GM19025 (cell line): ENCODE measurements at regions not wholly inside any gene's neighbourhood (a gene's known extent, or its start where the extent isn't known, plus 50 kb on each side); places are given as distances from the start of the nearest gene placed in this dataset.
"Not testable (repeated sequence)": the region's sequence is repeated elsewhere in the genome, so short reads cannot be mapped to it uniquely, and the experiment has no call there.

ENCODE experiments used
- ATAC-seq: cut with Tn5 transposase; IDR thresholded peaks from one replicate; pipeline ENCODE4 v1.9.1; 2021; ENCODE audit warnings: mild to moderate bottlenecking, low read depth, moderate library complexity; ENCODE audit not compliant: unreplicated experiment

DNA sequence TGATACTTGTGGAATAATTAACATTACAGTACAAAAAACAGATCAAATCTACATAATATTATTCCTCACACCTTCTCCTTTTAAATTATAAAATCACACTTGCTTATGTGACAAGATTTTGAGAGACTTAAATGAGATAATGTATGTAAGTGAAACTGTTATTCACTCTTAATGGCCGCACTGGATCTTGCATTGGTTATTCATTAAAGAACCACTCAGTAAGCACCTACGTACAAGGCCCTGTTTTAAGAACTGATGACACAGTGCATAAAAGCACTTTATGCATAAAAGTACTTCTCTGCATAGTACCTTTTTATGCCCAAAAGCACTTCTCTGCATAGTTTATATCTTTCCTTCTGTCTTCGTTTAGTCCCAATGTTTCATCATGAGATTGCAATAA is 172.1 kb downstream of the GOLGA6L6 start:
- no peak for ATAC-seq

DNA sequence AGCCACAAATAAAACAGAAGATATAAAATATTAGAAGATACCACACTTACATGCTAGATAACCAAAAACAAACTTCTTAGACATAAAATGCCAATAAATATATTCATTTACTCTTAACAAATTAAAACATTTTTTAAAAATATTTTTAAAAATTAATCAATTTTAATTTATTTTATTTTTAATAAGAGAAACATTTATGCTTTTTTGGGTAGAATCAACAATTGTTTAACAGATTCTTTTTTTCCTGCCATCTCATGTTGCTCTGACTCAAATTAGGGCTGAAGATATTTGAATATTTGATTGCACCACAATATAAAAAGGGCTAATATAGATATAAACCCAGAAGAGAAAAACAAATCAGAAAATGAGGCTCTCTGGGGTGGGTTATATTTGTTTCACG is 172.6 kb downstream of the GOLGA6L6 start:
- no peak for ATAC-seq

DNA sequence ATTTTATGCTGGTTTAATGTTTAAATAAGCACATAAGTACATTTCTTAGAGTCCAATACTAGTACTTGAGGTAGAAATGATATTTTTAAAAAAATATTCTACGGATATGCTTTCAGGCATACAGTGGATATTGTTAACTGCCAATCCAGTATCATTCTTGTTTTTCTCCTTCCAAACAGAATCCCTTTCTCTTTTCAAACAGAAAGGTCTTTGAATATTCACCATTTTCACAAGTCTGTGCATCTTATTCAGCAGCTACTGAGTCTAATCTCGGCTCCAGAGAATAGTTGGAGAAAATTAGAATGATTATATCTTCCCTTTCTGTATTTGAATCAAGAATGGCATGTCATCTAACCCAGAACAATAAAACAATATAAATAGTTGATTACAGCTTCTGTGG is 174.5 kb downstream of the GOLGA6L6 start:
- no peak for ATAC-seq

DNA sequence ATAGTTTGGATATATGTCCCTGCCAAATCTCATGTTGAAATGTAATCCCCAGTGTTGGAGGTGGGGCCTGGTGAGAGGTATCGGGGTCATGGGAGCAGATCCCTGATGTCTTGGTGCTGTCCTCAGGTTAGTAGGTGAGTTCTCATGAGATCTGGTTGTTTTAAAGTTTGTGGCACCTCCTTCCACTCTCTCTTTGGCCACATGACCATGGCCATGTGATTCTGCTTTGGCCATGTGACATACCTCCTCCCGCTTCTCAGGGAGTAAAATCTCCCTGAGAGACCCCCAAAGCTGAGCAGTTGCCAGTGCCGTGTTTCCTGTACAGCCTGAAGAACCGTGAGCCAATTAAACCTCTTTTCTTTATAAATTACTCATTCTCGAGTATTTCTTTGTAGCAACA is 178.0 kb downstream of the GOLGA6L6 start:
- not testable (repeated sequence) for ATAC-seq

DNA sequence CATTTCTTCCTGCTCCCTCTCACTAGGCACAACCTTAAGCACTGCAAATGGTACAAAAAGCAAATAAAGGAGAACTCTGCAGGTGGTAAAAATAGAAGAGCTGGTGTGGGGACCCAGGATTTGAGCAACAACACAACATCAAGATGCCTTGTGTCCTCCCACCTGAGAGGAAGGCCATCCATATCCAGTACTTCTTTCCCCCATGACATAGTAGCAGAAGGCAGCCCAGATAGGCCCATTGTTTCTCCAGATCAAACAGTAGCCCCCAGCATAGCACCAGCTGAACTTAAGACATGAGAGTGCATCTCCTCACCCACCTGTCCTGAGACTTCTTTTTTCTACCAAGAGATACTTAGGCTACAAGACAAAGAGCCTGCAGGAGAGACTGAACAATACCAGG is 180.5 kb downstream of the GOLGA6L6 start:
- no peak for ATAC-seq

DNA sequence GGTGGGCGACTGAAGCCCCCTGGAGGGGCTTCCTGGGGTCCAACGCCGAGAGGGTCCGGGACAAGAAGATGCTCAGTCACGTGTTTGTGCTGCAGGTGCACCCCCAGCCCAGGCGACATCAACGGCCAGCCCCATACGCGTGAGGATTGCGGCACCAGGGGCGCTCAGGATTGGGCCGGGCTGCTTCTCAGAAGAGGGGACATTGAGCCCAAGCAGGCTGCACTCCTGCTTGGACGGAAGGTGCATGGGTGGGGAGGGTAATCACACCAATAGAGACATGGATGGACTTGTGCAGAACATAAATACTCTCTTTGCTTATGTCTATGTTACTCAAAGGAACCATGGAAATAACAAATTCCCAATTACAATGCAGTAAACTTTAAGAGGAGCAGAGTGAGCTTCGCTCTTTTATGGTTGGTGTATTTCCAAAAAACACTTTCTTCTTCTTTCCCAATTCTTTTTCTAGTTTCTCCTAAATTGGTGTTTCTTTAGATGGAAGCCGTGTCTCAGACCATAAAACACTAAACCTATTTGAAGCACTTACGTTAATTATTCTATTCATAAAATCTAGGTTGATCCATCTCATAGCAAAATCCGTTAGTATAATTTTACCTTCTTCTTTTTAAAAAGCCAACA is 182.7 kb downstream of the GOLGA6L6 start:
- no peak for ATAC-seq

DNA sequence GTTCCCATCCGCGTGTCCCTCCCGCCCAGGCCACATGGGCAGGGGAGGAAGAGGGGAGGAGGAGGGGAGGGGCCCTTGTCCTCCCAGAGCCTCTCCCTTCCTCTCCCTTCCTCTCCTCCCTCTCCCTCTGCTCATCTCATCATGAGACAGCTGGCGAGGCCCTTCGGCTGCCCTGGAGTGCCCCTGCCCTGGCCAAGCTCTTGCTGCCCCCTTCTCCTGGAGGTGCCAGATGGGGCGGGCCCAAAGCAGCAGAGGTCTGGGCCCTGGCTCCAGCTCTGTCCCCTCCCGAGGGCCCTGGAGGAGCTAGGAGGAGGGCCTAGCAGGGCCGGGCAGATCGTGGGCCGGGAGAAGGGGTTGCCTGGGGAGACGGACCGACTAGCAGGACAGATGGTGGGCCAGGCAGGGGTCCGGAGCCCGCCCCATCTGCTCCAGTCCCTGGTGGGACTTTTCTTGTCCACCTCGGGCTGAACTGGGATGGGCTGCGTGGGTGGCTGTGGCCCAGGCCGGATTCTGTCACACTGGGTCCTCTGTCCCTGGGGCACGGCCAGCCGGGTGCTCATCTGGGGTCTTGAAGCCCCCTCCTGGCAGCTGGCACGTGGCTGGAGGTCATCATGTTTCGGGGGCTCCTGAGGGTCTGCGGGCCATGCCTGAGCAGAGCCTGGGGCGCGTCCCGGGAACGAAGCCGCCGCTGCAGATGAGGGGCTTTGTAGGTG is 183.4 kb downstream of the GOLGA6L6 start:
- no peak for ATAC-seq

DNA sequence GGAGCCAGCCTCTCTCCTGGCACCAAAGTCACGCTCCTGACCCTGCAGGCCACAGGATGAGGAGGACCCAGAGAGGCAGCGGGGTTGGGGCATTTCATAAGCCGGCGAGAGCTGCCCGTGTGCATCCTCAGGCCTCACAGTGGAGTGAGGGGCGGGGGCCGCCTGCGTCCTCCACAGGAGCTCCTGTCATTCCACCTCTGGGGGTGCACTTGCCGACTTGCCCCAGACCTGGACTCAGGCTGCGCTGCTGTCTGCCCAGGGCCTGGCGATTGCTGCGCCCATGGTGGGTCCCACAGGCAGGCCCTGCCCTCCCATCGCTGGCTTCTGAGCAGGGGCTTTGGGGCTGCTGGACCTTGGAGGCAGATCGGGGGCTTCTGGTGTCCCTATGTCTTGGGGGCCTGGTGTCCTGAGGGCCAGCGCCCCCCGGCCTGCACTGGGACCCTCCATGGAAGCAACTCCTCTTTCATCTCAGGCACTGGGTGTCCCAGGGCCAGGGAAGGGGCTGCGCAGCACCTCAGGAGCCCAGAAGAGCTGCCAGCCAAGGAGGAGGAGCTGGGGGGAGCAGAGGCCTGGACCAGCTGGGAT is 184.0 kb downstream of the GOLGA6L6 start:
- ATAC-seq: no peak

DNA sequence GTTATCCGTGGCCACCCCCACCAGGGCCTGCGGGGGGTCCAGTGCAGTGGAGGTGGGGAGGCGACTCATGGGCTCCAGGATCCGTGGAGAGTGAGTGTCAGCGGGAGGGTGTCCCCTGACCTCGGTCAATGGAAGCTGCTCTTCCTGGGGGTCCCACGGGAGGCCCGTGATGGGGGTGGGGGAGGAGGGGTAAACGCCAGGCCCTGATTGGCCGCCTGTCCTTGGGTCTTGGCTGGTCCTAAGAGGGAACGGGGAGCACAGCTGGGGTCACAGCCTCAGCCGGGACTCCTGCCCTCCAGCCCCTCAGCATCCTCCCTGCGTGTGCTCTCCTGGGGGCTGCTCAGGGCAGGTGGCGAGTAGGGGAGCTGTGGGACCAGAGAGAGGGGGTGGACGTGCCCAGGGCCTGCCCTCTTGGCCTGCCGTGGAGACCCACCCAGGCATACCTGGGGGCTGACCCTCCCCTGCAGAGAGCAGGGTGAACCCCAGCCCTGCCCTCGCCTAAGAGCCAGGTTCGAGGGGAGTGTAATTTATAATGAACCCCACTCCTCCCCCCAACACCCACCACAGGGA is 184.6 kb downstream of the GOLGA6L6 start:
- ATAC-seq: no peak

DNA sequence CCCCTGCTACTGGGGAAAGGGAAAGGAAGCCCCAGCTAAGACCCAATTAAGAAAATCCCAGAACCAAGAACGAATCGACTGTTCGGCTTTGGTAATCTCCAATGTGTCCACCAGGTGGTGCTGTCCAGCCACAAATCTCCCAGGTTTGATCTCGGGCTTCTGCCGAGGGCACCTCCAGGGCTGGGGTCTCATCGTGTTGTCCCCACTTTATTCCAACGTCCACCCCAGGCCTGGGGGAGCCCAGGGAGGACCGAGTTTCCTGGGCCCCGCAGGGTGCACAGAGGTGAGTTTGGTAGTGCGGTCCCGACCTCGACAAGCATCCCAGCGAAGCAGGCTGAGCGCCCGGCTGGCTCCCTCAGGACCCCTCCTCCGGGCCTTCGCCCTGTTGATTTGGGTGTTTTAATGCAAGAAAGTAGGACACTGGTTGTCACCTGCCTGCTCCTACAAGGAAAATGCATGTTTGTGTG is 185.1 kb downstream of the GOLGA6L6 start:
- peak; percentile 50 for ATAC-seq

DNA sequence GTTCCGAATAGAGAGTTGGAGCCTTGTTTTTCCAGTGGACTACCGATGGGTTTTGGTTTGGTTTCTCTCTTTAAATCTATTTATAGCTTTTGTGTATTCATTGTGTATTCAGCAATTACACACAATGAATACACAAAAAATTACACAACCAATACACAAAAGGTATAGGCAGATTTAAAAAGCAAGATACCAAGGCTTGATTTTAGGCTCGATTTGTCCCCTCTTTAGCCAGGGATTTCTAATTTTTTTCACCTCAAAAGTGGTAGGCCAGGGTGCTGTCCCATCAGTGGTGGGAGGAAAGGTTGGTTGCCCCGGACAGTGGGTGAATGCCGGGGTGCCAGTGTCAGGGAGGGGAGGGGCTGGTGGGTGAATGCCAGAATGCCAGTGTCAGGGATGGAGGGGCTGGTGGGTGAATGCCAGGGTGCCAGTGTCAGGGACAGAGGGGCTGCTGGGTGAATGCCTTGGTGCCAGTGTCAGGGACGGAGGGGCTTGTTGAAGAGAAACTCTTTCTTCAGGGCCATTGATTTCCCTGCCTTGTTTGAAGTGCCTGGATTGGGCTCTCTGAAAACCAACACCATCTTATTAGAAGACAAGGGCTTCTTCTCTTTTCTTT is 186.2 kb downstream of the GOLGA6L6 start:
- ATAC-seq: no peak

DNA sequence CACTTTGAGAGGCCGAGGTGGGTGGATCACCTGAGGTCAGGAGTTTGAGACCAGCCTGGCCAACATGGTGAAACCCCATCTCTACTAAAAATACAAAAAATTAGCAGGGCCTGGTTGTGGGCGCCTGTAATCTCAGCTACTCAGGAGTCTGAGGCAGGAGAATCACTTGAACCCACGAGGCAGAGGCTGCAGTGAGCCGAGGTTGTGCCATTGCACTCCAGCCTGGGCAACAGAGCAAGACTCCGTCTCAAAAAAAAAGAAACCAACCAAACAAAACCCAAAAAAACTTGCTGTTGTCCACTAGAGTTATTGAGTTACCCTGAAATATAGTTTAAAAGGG is 186.7 kb downstream of the GOLGA6L6 start:
- ATAC-seq: not testable (repeated sequence)

DNA sequence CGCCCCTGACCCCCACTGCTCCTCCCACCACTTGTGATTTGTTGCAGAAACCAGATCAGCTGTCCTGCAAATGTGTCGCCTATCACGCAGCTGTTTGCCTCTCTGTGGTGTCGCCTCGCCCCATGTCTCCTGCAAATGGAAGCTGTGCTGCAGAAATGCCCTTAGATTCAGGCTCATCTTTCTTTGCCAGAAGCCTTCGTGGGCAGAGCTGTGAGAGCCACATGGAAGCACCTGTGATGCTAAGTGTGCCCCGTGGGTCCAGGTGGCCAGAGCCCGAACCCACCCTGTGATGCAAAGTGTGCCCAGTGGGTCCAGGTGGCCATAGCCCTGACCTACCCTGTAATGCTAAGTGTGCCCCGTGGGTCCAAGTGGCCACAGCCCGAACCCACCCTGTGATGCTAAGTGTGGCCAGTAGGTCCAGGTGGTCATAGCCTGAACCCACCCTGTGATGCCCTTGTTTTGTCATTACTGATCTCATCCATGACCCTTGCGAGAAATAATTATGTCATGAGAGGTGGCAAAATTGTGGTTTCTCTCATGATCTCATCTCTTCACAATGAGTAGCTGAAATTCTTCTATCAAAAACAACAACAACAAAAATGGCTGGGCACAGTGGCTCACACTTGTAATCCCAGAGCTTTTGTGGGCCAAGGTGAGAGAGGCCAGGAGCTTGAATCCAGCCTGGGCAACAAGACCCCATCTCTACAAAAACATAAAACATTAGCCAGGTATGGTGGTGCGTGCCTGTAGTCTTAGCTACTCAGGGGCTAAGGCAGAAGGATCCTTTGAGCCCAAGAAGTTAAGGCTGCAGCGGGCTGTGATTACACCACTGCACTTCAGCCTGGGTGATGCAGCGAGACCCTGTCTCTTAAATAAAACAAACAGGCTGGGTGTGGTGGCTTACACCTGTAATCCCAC is 187.4 kb downstream of the GOLGA6L6 start:
- ATAC-seq: no peak

DNA sequence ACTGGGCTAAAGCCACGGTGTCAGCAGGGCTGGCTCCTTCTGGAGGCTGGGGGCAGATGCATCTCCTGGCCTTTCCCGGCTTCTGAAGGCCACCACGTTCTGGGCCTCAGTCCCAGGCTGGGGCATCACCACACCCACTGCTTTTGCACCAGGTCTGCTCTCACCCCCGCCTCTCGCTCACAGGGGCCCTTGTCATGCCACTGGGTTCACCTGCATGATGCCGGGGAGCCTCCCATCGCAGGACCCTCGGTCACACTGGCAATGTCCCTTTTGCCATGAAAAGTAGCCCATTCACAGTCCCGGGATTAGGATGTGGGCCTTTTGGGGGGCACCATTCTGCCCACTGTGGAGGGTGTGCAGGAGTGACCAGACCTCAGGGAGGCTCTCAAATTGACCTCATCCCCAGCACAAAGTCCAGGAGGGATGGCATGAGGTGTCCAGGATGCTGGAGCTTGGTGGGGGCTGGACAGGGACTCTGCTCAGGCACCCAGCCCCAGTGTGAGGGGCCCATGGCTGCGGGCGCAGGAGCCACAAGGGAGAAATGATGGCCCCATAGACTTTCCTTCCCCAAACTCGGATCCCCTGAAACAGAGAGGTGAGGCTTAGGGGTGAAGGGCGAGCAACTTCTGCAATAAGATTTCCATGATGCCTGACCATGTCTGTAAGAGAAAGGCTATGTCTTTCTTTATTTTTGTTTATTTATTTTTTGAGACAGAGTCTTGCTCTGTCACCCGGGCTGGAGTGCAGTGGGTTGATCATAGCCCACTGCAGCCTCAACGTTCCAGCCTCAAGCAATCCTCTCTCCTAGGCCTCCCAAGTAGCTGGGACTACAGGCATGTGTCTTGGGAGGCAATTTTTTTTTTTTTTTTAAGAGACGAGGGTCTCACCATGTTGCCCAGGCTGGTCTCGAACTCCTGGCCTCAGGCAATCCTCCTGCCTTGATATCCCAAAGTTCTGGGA is 189.1 kb downstream of the GOLGA6L6 start:
- no peak for ATAC-seq

DNA sequence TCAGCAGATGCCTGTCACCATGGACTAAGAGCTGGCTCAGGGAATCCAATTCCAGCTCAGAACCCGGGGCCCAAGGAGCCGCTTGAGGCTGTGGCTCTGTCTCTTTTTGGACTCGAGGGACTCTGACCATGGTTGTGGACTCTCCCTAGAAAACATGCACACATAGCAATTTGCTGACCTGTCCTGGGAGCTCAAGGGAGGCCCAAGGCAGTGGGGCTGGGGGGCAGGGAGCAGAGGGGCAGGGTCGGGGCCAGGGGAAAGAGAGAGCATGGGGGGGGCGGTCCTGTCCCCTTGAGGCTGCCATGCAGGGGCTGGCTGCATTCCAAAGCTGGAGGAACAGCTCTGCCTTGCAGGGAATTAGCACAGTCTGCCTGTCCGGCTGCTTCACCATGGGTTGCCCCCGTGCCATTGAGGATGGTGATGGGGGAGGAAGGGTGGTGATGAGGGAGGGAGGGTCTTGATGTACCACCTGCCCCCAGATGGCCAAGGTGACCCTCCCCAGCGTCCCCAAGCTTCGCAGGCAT is 190.1 kb downstream of the GOLGA6L6 start:
- no peak for ATAC-seq

DNA sequence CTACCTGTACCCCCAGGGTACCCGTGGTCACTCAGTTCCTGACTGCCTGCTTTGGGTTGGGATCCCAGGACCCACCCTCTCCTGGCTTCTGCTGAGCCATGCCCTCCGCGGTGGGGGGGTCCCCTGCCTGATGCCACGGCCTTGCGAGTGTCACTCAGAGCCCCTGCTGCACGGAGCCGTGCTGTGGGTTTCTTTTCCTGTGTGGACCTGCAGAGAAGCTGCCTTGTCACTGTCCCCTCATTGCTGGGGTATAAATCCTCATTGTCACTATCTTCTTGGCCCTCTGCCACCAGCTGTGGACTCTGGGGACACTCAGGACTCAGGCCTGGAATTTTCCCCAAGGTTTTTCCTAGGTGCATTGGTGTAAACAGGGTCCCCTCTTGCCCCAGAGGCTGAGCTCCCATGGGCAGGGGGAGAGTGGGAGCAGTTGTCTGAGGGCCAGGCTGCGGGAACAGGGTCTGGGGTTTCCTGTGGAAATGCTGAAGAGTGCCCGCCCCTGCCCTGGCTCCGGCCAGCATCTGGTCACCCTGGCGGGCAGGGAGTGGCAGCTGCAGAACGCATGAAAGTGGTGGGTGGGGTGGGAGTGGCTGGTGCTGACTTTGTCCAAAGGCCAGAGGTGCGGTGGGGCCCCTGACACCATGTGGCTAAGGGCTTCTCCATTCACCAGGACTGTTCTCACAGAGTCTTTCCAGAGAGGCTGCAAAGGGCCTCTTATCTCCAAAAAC is 191.7 kb downstream of the GOLGA6L6 start:
- ATAC-seq: no peak

DNA sequence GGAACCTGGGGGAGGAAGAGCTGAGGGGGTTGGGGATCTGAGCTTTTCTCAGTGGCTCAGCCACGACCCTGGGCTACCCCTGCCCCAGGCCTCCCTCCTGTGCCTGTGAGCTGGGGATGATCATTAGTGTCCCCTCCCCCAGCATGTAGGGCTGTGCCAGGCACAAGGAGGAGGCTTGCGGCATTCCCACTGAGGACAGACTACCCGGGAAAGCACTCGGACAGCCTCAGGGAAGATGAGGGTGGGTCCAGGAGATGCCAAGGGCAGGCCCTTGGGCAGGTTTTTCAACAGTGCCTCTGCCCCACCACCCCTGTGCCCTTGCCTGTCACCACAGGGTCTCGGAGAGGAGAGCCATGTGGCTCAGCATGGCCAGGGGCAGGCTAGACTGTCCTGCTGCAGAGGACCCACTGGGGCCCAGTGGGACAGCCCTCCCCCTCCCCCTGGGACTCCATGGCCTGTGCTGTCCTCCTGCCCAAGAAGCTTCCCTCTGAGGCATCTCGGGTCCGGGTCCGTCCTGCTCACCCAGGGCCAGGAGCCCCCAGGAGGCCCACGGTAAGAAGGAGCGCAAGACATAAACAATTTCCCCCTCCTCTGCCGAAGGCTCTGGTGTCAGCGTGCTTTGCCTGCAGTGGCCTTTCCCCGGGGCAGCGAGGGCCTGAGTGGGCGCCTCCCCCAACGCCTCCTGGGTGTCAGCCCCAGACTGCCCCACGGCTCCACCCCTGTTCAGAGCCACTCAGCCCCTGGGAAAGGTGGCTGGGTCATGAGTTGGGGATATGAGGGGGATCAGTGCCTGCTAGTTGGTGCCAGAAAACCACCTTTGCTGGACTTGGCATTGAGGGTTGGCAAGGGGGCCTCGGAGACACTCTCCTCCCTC is 192.5 kb downstream of the GOLGA6L6 start:
- ATAC-seq: no peak
